Stimulated activated CD8-positive, alpha-beta memory T cell treated with anti-CD3 and anti-CD28 coated beads, Interleukin-7, amount 100 ng/mL, for 1 hour (primary cell): ENCODE measurements at regions not wholly inside any gene's neighbourhood (a gene's known extent, or its start where the extent isn't known, plus 50 kb on each side); places are given as distances from the start of the nearest gene placed in this dataset.
A peak's percentile ranks its signal among the peaks of the same experiment; 100 is the strongest.

Experiments used
- DNase-seq, 2 donors: peaks; one replicate each; pipeline ENCODE4 v3.0.0-alpha.2; 2020; ENCODE audit warnings: low read depth in 2 of 2

DNA sequence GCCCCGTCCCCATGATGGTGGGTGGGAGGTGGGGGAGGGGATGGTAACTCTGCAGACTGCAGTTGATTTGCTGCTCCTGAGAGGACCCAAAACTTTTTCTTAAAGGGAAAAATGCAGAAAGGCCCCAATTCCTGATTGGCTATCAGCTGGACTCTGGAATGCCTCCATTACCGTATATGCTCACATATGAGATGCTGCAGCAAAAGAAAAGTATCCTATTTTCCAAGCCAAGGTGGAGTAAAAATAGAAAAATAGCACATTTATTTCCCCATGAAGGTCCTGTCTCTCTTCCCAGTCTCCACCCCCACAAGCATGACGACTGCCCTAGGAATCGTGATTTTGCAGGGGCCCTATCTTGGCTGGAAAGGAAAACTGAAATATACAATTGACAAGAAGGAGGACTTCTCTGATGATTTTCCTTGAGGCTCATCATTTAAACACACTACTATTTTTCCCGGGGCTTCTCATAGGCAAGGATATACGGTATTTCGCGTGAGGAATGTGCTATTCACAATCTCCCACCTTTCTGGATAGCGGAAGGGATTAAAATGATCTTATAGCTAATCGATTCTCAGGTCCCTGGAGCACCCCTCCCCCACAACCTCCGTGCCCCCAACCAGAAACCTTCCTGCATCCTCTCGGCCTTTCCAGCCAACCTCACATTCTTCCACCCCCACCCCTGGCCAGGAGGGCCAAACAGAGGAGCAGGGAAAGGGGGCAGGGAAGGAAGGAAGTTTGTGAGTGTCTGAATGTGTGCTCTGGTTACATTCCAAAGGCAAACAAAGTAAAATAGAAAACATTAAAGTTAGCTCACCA, 138.9 kb upstream of the CCND2 start:
- DNase-seq = no peak

GRCh38 chr12:4133636-4134447, 139.7 kb upstream of the CCND2 start:
- no peak for DNase-seq

GRCh38 chr12:4133029-4133428, 140.5 kb upstream of the CCND2 start:
- DNase-seq = no peak

DNA sequence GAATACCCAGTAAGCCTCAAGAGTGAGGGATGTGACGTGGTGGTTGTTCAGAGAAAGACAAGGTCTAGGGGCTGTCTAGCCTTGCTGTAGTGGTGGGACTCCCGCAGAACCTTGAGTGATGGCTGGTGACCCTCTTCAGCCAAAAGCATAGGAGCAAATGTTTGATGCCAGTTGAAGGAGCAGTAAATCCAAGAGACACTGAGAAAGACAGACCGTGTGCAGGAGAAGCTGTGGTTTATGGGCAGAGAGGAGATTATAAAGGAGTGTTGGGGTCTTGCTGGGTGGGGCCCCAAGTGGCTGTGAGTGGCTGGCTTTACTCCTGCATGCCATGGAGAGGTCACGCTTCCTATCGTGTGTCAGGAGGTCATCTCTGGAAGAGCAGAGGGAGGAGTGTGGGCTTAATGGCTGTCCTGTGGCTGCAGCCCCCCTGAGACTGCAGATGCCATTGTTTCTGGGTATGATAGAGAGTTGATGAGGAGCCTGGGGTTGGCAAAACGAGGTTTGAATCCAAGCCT, 152.0 kb upstream of the CCND2 start:
- DNase-seq = no peak

DNA sequence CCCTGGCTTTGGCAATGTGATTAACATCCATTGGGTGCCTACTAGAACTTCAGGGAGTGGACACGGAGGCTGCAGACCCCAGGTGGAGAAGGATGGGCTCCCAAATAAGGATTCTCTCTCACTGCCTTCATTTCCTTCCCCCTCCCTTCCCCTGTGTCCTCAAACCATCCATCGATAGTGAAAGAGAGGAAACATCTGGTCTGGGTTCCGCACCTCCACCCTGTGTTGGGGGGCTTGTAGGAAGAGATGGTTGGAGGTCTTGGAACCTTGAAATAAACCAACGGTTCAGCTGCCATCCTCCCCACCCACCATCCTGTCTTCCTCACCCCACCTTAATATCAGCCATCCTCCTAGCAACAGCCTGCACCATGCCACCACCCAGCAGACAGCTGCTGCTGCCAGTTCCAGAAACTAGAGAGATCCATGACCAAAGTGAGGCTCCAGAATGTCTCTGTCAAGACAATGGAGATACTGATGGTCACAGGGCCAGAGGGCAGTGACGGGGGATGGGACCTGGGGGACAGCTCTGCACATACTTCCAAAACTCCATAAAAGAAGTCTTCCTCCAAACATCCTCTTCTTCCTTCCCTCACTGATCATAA, 153.1 kb upstream of the CCND2 start:
- no peak for DNase-seq

DNA sequence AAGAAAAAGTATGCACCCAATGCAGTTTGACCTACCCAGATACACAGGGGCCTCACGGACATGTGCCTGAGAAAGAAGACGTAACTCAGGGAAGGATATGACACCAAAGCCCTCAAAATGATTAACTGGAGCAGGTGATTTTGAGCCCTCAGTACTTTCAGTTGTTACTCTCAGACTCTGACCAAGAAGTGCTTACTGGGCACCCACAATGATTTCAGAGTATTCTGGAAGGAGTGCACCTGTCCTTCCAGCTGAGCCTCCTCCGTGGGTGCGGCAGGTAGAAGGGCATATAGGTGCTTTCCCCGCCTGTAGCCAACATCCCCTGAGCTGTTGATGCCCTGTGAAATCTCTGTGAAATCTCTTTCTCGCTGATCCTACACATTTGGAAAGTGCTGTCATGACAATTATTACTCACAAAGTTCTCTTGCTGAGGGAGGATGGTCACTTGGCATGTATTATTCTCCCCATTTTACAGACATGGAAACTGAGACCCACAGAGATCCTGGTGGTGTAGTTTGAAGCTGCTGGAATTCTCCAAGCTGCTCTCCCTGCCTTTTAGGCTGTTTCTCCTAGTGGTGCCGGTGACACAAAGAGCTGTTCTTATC, 154.3 kb upstream of the CCND2 start:
- DNase-seq = no peak

DNA sequence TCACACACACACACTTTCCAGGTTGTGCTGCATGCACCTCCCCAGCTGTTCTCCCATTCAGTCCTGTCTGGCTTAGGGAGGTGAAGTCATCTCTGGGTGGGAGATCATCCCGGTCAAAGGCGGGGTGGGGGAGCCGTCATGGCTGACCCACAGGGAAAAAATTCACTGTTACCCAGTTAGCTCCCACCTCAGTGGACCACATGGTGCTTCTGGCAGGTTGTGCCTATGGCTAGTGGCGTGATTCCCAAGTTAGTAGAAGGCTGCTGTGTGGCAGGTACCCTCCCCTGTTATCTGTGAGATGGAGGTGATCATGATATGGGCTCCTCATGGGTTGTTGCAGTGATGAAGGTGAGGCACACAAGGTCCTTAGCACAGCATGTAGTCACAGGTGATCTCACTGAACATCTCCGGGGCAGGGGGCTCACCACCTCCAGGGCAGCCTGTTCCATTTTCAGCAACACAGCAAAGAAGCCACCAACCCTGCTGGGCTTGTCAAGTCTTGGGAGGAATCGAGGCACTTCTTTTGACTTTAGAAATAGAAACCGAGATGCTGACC, 154.9 kb upstream of the CCND2 start:
- DNase-seq = no peak

DNA sequence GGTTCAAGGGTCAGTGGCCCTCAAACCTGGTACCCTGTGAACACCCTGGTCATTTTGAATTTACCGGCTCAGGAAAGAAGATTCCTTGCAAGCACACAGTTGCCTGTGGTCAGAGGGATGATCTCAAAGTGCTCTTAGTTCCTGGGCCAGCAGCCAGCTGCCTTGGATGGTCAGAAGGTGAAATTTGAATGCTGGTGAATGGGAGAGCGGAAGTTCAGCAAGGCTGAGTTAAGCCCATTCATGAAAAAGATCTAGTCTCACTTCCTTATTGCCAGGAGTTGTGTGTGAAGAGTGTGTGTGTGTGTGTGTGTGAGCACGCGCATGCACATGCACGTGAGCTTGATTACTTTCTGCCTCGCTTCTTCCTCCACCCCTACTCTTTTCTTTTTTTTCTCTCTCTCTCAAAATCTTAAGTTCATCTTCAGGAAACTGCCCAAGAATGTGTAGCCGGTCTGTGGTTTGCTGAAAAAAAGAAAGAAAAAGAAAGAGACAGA, 155.5 kb upstream of the CCND2 start:
- DNase-seq = no peak

GRCh38 chr12:4117386-4118016, 156.1 kb upstream of the CCND2 start:
- DNase-seq = no peak

- no peak for DNase-seq
Measured at GRCh38 chr12:4116251-4117111, 157.1 kb upstream of the CCND2 start.

- DNase-seq = no peak
Measured at GRCh38 chr12:4115570-4115969, 158.0 kb upstream of the CCND2 start.

DNA sequence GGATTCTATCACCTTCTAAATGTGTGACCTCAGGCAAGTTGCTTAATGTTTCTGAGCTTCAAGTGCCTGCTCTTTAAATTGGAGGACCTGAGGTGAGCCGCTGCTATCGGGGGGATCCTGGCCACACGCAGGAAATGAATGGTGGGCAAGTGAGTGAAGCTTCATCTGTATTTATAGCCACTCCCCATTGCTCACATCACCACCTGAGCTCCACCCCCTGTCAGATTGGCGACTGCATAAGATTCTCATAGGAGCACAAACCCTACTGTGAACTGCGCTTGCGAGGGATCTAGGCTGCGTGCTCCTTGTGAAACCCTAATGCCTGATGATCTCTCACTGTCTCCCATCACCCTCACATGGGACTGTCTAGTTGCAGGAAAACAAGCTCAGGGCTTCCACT, 158.6 kb upstream of the CCND2 start:
- no peak for DNase-seq

DNA sequence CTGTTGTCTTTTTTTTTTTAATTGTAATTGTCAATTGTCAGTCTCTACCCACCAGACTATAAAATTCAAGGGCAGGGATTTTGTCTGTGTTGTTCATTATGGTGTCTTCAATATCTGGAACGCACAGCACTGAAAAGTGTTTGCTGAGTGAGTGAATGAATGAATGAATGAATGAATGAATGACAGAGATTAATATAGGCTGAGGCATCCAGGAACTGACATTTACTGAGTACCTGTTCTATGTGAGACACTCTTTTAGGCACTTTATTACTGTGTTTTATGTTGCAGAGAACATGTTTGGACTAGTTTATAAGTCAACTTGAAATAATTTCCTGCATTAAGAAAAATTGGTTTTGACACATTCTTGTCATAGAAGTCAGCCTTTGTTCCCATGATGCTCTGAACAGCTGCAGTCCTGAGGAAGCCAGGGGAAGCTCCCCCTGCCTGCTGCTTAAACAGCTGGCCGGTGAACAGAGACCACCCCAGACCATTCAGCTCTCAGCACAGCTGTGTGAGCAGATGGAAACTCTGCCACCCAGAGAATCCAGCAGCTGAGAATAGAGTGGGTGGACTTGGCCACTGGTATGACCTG, 160.7 kb upstream of the CCND2 start:
- no peak for DNase-seq

GRCh38 chr12:4112290-4112689, 161.3 kb upstream of the CCND2 start:
- no peak for DNase-seq

GRCh38 chr12:4111010-4111409, 162.6 kb upstream of the CCND2 start:
- no peak for DNase-seq

DNA sequence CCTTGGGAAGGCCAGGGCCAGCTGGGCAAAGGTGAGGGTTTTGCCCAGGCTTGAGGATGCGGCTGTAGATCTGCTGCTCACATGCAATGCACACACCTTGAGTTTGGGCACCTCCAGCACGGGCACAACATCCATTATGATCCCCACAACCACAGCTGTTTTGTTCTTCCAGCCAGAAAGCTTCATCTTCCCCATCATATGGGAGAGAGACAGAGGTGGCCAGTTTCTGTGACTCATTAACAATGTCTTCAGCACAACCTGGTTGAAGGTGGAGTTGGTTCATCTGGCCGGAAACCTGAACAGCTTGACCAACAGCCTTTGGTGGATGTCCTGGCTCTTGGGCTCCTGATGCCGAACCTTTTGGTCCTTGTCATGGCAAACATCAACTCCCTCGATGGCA, 163.7 kb upstream of the CCND2 start:
- no peak for DNase-seq

DNA sequence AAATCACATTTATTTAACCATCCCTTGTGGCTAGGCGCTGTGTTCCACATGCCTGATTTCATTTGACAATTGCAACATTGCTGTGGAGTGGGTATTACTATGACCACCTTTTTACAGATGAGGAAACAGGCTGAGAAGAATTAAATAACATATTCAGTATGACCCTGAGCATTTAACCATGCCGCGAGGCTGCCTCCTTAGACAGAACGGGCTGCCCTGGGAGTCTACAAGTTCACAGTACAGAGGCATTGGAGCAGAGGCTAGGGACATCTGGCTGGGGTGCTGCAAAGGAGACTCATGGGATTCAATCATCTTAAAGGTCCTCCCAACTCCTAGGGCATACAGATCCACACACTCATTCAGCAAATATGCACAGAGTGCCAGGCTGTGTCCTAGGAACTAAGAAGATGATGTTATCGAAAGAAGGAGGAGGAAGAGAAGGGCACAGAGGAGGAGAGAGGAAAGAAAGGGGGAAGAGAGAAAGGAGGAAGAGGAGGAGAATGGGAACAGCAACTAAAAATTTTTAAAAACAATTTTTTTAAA, 164.7 kb upstream of the CCND2 start:
- DNase-seq = no peak

GRCh38 chr12:4107911-4108697, 165.5 kb upstream of the CCND2 start:
- no peak for DNase-seq

DNA sequence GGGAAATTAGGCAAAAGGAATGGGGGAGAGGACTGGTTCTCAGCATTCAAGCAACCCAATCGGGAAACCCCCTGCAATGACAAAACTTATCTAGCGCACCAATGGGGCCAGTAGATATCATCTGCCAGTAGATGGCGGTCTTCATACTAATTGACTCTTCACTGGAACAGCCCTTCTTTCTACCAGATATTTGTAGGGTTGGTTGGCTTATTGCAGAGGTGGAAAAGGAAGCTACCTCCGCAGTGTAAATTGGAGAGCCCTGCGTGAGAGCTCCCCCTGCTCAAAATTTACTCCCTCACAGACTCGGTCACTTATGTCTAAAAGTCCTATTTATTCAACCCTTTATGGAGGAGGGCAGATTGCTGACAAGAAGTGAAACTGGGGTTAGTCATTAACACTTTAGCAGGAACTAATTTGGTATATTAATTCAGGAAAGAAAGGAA, 166.1 kb upstream of the CCND2 start:
- peak; percentile 34 to 38 for DNase-seq
